Calu3 (cell line): ENCODE measurements at regions not wholly inside any gene's neighbourhood (a gene's known extent, or its start where the extent isn't known, plus 50 kb on each side); places are given as distances from the start of the nearest gene placed in this dataset.

Source experiments
- BruUV-seq: library from RNA; stranded (reverse); fragments of 400-500 nt; replicated peaks from 2 replicates; lab custom pipeline; 2021; lab: Mats Ljungman, UMichigan
- CTCF ChIA-PET: fragments of 300-600 bp; sonication (Branson Sonifier 250); formaldehyde crosslinking; loops from one replicate; lab custom pipeline; 2022; ENCODE audit warnings: antibody characterized with exemption; lab: Charles Lee
- DNase-seq: peaks from one replicate; pipeline ENCODE4 v3.0.0; 2022
- H3K27ac Mint-ChIP-seq: one replicate; pipeline ENCODE4 v1.8.0; 2022; ENCODE audit warnings: mixed read lengths; ENCODE audit not compliant: unreplicated experiment
- H3K27me3 Mint-ChIP-seq: one replicate; pipeline ENCODE4 v1.8.0; 2022; ENCODE audit warnings: mixed read lengths; ENCODE audit not compliant: unreplicated experiment
- H3K36me3 Mint-ChIP-seq: one replicate; pipeline ENCODE4 v1.8.0; 2022; ENCODE audit warnings: mild to moderate bottlenecking, moderate library complexity, mixed read lengths; ENCODE audit not compliant: insufficient read depth, unreplicated experiment
- H3K4me1 Mint-ChIP-seq: one replicate; pipeline ENCODE4 v1.8.0; 2022; ENCODE audit warnings: mild to moderate bottlenecking, low read depth, mixed read lengths; ENCODE audit not compliant: unreplicated experiment
- H3K4me3 Mint-ChIP-seq: one replicate; pipeline ENCODE4 v1.8.0; 2022; ENCODE audit warnings: mild to moderate bottlenecking, low read depth, moderate library complexity, mixed read lengths; ENCODE audit not compliant: unreplicated experiment
- H3K9me3 Mint-ChIP-seq: one replicate; pipeline ENCODE4 v1.8.0; 2022; ENCODE audit warnings: low read depth, mixed read lengths; ENCODE audit not compliant: unreplicated experiment
- intact Hi-C: fragments of 100-400 bp; cut with micrococcal nuclease; formaldehyde crosslinking; loops from one replicate; pipeline ENCODE4 v1.10.0; 2022; ENCODE audit not compliant: unreplicated experiment
- TF ChIP-seq, protein P1 (sequence below): fragments of 200-600 bp; IDR thresholded peaks from one replicate; pipeline ENCODE4 v1.8.0; 2022; ENCODE audit warnings: antibody characterized with exemption; ENCODE audit not compliant: unreplicated experiment

DNA sequence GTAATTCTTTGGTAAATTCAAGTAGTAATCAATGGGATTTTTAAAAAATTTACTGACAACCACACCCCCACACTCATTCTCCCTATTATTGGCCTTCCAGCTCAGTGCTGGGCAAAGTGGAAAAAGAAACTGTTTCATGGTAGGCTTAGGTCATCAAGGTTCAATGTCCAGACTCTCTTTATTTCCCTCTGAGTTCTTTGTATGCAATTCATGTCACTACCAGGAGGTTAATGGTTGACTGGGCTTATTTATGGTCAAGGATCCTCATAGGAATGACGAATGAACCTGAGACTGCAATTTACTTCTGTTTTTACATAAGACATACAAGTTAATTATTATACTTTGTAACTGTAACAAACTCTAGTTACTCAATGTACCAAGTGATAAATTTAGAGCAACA, 403.2 kb downstream of the KLHL13 start:
- intact Hi-C loops, result no loop called here
- no peak overlapping the region for H3K4me3 Mint-ChIP-seq
- no TSS peak for BruUV-seq
- TF ChIP-seq, protein P1, sequence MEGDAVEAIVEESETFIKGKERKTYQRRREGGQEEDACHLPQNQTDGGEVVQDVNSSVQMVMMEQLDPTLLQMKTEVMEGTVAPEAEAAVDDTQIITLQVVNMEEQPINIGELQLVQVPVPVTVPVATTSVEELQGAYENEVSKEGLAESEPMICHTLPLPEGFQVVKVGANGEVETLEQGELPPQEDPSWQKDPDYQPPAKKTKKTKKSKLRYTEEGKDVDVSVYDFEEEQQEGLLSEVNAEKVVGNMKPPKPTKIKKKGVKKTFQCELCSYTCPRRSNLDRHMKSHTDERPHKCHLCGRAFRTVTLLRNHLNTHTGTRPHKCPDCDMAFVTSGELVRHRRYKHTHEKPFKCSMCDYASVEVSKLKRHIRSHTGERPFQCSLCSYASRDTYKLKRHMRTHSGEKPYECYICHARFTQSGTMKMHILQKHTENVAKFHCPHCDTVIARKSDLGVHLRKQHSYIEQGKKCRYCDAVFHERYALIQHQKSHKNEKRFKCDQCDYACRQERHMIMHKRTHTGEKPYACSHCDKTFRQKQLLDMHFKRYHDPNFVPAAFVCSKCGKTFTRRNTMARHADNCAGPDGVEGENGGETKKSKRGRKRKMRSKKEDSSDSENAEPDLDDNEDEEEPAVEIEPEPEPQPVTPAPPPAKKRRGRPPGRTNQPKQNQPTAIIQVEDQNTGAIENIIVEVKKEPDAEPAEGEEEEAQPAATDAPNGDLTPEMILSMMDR, result no peak
- H3K36me3 Mint-ChIP-seq, result no peaks in the 10 kb centered on the region
- DNase-seq, result no peak
- CTCF ChIA-PET, result no interaction called here
- no peaks in the 10 kb centered on the region for H3K4me1 Mint-ChIP-seq
- peaks cover 7% of the 10 kb centered on the region for H3K9me3 Mint-ChIP-seq
- H3K27me3 Mint-ChIP-seq, result no peaks in the 10 kb centered on the region
- H3K27ac Mint-ChIP-seq, result no peak overlapping the region

DNA sequence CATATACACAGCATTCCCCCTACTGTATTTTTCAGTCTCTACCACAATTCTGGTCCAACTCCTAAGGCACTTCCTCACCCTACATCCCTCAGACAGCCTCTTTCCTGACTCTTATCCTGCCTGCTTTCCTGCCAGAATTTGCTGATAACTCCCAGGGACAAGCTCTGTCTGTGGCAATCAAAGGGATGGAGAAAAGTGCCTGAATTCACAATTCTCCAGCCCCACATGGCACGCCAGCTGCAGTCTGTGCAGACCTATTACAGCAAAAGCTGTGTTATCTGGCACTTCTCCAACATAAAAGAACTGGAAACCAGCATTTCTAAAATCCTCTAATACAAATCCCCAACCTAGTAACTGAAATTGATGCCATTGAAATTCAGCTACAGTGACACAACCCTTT, 404.8 kb downstream of the KLHL13 start:
- H3K4me3 Mint-ChIP-seq, result no peak overlapping the region
- intact Hi-C loops, result no loop called here
- H3K36me3 Mint-ChIP-seq, result no peaks in the 10 kb centered on the region
- CTCF ChIA-PET, result no interaction called here
- BruUV-seq, result no TSS peak
- no peak overlapping the region for H3K27ac Mint-ChIP-seq
- TF ChIP-seq, protein P1, result no peak
- no peaks in the 10 kb centered on the region for H3K27me3 Mint-ChIP-seq
- H3K9me3 Mint-ChIP-seq, result peaks cover 7% of the 10 kb centered on the region
- H3K4me1 Mint-ChIP-seq, result no peaks in the 10 kb centered on the region
- no peak for DNase-seq

DNA sequence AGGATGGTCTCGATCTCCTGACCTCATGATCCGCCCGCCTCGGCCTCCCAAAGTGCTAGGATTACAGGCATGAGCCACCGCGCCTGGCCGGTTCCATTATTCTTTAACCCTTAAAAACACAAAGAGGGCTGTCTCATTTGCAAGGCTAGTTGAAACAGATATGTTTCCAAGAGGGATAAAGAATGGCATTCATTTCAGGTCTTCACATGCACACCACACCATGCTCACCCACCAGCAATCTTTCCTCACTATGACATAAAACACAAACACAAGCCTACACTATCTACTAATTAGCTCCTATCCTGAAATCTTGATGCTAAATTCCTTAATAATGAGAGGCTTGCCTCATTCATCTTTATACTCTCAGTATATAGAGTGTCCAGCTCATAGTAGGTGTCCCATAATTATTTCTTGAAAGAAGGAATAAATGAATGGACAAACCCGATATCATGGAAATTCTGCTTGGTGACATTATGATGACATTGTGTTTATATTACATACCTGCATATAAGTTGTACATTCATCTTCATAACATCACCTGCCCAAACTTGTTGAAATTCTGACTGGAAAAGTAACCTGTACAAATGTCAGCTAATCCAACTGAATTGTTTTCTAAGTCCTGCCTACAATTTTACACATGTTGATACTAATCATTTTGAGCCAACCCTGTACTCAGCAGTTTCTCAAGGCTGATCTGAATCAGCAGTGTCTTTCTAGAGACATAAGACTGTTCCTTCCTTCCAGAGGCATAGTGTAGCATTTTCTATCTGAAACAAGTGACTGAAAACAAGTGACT, 408.5 kb downstream of the KLHL13 start:
- intact Hi-C loops, result no loop called here
- DNase-seq, result no peak
- Mint-ChIP-seq H3K36me3 (no peaks in the 10 kb centered on the region), H3K4me1 (no peaks in the 10 kb centered on the region), H3K27me3 (no peaks in the 10 kb centered on the region), H3K4me3 (no peak overlapping the region), H3K9me3 (peaks cover 8% of the 10 kb centered on the region), H3K27ac (no peak overlapping the region)
- BruUV-seq, result no TSS peak
- TF ChIP-seq, protein P1, result no peak
- CTCF ChIA-PET, result no interaction called here

DNA sequence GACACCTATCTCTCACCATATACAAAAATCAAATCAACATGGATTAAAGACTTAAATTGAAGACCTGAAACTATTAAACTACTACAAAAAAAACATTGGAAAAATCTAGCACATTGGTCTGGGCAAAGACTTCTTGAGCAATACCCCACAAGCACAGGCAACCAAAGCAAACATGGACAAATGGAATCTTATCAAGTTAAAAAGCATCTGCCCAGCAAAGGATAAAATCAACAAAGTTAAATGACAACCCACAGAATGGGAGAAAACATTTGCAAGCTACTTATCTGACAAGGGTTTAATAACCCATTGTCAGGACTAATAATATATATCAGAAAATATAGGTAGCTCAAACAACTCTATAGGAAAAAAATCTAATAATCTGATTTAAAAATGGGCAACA, 415.6 kb downstream of the KLHL13 start:
- Mint-ChIP-seq H3K27ac (no peak overlapping the region), H3K27me3 (no peaks in the 10 kb centered on the region), H3K4me3 (no peak overlapping the region), H3K4me1 (no peaks in the 10 kb centered on the region), H3K9me3 (peaks cover 8% of the 10 kb centered on the region), H3K36me3 (no peaks in the 10 kb centered on the region)
- CTCF ChIA-PET, result no interaction called here
- TF ChIP-seq, protein P1, result no peak
- intact Hi-C loops, result no loop called here
- BruUV-seq, result no TSS peak
- no peak for DNase-seq
